T-helper 17 cell (primary cell): ENCODE measurements at regions not wholly inside any gene's neighbourhood (a gene's known extent, or its start where the extent isn't known, plus 50 kb on each side); places are given as distances from the start of the nearest gene placed in this dataset.
A peak's percentile ranks its signal among the peaks of the same experiment; 100 is the strongest.

ENCODE experiments used
- ATAC-seq: fragments of 150-1000 bp; cut with Tn5 transposase; 2 replicates; pipeline ENCODE4 v1.10.0; 2021; ENCODE audit warnings: mild to moderate bottlenecking, moderate library complexity
- DNase-seq, 3 donors: peaks; one replicate each; pipeline versions ENCODE4 v3.0.0 to v3.0.0-alpha.2; 2020 to 2021
- H3K9me3 ChIP-seq: one replicate; pipeline ENCODE4 v1.7.0; 2013; ENCODE audit warnings: low read length, mild to moderate bottlenecking; ENCODE audit not compliant: control insufficient read depth, poor library complexity, severe bottlenecking
- H3K27ac Mint-ChIP-seq: one replicate; pipeline ENCODE4 v1.8.0; 2022; ENCODE audit warnings: mild to moderate bottlenecking, moderate library complexity, mixed read lengths
- H3K27me3 Mint-ChIP-seq: one replicate; pipeline ENCODE4 v1.8.0; 2022; ENCODE audit warnings: mixed read lengths
- H3K36me3 Mint-ChIP-seq: one replicate; pipeline ENCODE4 v1.8.0; 2022; ENCODE audit warnings: low read depth, mixed read lengths
- H3K4me1 Mint-ChIP-seq: one replicate; pipeline ENCODE4 v1.8.0; 2022; ENCODE audit warnings: mild to moderate bottlenecking, mixed read lengths
- H3K4me3 Mint-ChIP-seq: one replicate; pipeline ENCODE4 v1.8.0; 2022; ENCODE audit warnings: mild to moderate bottlenecking, moderate library complexity, mixed read lengths

DNA sequence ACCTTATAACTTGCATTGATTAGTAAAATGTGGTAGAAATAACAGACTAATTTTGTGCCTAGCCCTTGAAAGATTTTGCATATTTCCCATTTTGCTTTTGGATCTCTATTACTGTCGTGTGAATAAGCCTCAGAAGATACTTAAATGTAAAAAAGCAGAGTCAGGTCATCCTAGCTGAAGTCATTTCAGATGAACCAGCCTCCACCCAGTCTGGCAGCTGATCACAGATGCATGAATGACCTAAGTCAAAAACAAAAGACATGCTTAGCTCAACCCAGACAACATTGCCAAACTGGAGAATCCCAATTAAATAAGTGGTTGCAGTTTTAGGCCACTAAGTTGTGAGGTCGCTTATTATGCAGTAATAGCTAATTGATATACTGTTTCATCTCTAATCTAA, 349.9 kb downstream of the C12orf50 start:
- DNase-seq (no peak), ATAC-seq (no peak)
- Mint-ChIP-seq H3K4me1 (no peaks in the 10 kb centered on the region), H3K27me3 (no peaks in the 10 kb centered on the region), H3K27ac (no peak overlapping the region), H3K4me3 (no peak overlapping the region), H3K36me3 (no peaks in the 10 kb centered on the region)
- H3K9me3 ChIP-seq: no peaks in the 10 kb centered on the region

DNA sequence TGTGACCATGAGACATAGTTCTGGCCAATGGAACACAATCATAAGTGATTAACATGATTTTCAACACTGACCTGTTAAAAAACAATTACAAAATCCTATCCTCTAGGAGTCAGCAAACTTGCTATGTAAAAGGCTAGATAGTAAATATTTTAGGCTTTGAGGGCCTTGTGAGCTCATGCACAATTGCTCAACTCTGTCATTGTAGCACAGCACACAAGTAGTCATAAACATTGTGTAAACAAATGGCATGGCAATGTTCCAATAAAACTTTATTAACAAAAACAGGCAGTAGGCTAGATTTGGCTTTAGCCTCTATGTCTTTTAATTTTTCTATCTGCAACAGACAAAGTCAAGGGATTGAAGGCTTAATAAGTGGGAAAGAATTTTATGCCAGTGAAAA, 350.7 kb downstream of the C12orf50 start:
- no peak overlapping the region for H3K4me3 Mint-ChIP-seq
- H3K27me3 Mint-ChIP-seq: no peaks in the 10 kb centered on the region
- H3K27ac Mint-ChIP-seq: no peak overlapping the region
- ATAC-seq (no peak), DNase-seq (no peak)
- H3K4me1 Mint-ChIP-seq: no peaks in the 10 kb centered on the region
- H3K9me3 ChIP-seq: no peaks in the 10 kb centered on the region
- H3K36me3 Mint-ChIP-seq: no peaks in the 10 kb centered on the region

DNA sequence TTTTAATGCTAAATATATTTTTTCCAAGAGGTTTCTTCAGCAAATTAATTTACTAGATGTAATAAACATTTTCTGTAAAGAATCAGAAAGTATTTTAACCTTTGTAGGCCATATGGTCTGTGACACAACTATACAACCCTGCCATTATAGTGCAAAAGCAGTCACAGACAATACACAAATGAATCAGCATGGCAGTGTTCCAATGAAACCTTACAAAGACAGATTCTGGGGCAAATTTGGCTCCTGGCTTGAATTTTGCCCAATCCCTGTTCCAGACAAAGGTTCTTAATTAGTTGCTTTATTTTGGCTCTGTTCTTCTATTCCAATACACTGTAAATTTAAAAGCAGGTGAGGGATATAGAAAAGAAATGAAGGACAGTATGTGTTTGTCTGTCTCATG, 352.5 kb downstream of the C12orf50 start:
- H3K9me3 ChIP-seq: no peaks in the 10 kb centered on the region
- ATAC-seq (no peak), DNase-seq (no peak)
- Mint-ChIP-seq H3K4me3 (no peak overlapping the region), H3K27ac (no peak overlapping the region), H3K4me1 (no peaks in the 10 kb centered on the region), H3K36me3 (no peaks in the 10 kb centered on the region), H3K27me3 (no peaks in the 10 kb centered on the region)

DNA sequence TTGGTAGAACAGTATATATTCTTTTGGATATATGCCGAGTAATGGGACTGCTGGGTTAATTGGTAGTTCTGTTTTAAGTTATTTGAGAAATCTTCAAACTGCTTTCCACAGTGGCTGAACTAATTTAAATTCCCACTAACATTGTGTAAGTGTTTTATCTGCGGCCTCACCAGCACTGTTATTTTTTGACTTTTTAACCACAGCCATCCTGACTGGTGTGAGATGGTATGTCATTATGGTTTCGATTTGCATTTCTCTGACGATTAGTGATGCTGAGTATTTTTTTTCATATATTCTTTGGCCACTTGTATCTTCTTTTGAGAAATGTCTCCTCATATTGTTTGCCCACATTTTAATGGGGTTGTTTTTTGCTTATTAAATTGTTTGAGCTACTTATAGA, 357.4 kb downstream of the C12orf50 start:
- Mint-ChIP-seq H3K4me3 (no peak overlapping the region), H3K36me3 (no peaks in the 10 kb centered on the region), H3K4me1 (no peaks in the 10 kb centered on the region), H3K27me3 (no peaks in the 10 kb centered on the region), H3K27ac (no peak overlapping the region)
- H3K9me3 ChIP-seq: no peaks in the 10 kb centered on the region
- DNase-seq (no peak), ATAC-seq (no peak)

DNA sequence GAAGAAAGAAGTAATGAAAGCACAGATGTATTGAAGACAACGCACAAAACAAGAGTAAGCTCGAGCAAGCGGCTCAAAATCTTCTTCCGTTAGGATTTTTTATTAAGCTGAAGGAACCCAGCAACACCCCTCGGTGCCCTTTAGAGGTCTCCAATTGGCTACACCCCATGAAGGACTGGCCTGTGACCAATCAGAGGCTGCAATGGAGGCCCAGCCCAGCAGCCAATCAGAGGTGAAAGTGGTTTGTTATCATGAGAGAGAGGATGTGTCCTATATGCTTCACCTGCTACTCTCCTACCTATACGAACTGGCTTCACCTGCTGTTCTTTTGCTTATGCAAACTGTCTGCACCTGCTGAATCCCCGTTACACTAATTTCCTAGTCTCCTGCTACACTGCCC, 358.8 kb downstream of the C12orf50 start:
- Mint-ChIP-seq H3K27ac (no peak overlapping the region), H3K36me3 (no peaks in the 10 kb centered on the region), H3K27me3 (no peaks in the 10 kb centered on the region), H3K4me1 (no peaks in the 10 kb centered on the region), H3K4me3 (no peak overlapping the region)
- ATAC-seq (no peak), DNase-seq (no peak)
- H3K9me3 ChIP-seq: no peaks in the 10 kb centered on the region

DNA sequence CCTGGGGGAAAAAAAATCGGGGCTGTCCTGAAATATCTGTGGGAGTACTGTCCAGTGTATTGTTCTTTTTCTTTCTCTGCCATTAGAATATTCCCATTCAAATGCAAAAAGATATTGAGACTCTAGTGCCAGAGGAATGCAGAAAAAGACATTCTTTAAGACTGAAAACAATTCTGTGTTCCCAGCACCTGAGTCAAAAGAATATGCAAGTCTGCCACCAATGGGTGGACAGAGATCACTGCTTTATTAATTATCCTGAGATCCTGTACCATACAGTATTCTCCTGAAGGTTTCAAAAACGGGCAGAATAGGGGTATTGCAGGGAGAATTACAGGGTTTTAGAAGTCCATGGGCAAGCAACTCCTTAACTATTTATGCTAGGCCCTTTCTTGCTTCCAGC, 361.8 kb downstream of the C12orf50 start:
- DNase-seq (no peak), ATAC-seq (no peak)
- Mint-ChIP-seq H3K27me3 (no peaks in the 10 kb centered on the region), H3K4me3 (no peak overlapping the region), H3K4me1 (peaks cover 2% of the 10 kb centered on the region), H3K36me3 (no peaks in the 10 kb centered on the region), H3K27ac (no peak overlapping the region)
- H3K9me3 ChIP-seq: no peaks in the 10 kb centered on the region

DNA sequence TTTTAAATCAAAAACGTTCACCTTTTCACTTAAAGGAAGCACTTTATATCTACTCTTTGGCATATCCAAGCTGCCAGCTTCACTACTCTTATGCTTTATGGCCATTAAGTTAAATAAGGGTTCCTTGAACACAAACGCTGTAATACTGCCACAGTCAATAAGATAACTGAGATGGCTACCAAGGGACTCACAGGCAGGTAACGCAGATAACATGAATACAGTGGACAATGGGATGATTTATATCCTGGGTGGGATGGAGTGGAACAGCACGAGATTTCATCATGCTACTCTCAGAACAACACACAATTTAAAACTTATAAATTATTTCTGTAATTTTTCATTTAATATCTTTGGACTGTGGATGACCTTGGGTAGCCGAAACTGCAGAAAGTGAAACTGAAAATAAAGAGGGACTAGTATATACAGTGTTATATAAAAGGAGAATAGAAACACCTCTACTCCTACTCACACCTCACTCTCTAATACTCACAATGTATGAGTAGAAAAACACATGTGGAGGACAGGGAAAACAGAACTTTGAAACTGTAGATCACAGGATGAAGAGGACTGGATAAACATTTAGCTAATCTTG, 367.3 kb downstream of the C12orf50 start:
- Mint-ChIP-seq H3K4me1 (peaks cover 8% of the 10 kb centered on the region), H3K27ac (peak overlapping the region; percentile 27), H3K36me3 (no peaks in the 10 kb centered on the region), H3K27me3 (no peaks in the 10 kb centered on the region), H3K4me3 (peak overlapping the region; percentile 69)
- H3K9me3 ChIP-seq: no peaks in the 10 kb centered on the region
- peak; percentile 54 for ATAC-seq
- DNase-seq: no peak

DNA sequence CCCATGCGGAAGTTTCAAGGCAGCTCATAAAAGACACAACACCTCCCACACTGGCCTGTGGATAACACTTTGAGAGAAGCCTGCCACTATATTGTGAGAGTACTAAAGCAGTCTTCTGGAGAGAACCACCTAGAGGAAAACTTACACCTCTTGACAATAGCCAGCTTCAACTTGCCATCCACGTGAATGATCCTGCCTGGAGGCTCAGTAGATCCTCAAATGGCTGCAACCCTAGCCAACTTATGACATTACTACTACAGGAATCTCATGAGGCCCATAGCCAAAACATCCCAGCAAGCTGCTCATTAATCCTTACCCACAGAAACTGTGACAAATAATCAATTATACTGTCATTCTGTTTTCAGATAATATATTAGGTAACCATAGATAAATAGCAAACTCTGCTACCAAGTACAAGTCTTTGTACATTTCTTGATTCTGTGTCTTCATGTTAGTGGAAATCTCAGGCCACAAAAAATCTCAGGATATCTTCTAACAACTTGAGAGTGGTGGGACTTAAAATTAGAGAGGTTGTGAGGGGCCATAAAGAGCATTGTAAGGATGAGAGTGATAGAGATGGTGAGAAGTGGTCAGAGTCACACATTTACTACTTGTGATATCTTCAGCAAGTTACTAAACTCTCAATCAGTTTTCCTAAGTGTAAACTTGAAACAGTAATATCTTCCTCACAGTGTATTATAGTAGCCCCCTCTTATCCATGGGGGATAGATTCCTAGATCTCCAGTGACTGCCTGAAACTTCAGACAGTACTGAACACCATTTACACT, 368.0 kb downstream of the C12orf50 start:
- H3K27ac Mint-ChIP-seq: peak overlapping the region; percentile 27
- peak overlapping the region; percentile 69 for H3K4me3 Mint-ChIP-seq
- DNase-seq (no peak), ATAC-seq (no peak)
- peaks cover 8% of the 10 kb centered on the region for H3K4me1 Mint-ChIP-seq
- H3K27me3 Mint-ChIP-seq: no peaks in the 10 kb centered on the region
- no peaks in the 10 kb centered on the region for H3K36me3 Mint-ChIP-seq
- no peaks in the 10 kb centered on the region for H3K9me3 ChIP-seq

DNA sequence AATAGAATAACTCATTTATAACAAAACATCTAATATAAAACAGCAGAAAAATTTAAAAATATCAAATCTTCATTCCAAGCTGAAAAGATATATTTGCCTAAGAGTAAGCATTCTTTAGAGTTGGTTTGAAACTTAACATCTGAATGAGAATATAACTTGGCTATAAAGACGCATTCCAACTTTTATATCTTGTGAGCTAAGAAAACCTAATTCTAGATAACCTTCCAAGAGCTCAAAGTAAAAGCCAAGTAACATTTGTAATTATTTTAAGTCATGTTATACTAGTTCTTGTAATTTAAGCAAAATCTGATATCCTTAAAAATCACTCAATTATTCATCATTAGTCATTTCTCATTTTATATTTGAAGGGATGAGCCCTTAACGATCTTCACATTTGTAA, 368.9 kb downstream of the C12orf50 start:
- DNase-seq (no peak), ATAC-seq (no peak)
- Mint-ChIP-seq H3K4me3 (no peak overlapping the region), H3K36me3 (no peaks in the 10 kb centered on the region), H3K27ac (no peak overlapping the region), H3K4me1 (peaks cover 8% of the 10 kb centered on the region), H3K27me3 (no peaks in the 10 kb centered on the region)
- H3K9me3 ChIP-seq: no peaks in the 10 kb centered on the region

DNA sequence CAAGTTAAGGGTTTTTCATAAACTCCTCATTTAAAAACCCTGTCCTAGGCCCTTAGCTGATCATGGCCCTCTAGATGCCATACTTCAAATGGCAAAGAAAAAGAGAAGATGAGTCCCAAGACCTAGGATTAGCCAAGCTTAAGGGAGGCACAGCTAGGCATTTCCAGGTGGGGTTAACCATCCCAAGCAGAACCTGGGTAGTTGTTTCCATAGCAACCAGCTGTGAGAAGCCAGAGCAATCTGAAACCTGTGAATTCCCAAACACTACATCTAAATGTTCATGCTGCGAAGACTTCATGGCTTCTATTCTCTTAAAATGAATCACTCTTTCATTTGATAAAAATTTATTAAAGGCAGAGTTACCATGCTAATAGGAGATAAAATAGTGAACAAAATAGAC, 372.9 kb downstream of the C12orf50 start:
- Mint-ChIP-seq H3K4me3 (no peak overlapping the region), H3K27me3 (no peaks in the 10 kb centered on the region), H3K4me1 (peaks cover 1% of the 10 kb centered on the region), H3K27ac (no peak overlapping the region), H3K36me3 (no peaks in the 10 kb centered on the region)
- DNase-seq (no peak), ATAC-seq (no peak)
- no peaks in the 10 kb centered on the region for H3K9me3 ChIP-seq

DNA sequence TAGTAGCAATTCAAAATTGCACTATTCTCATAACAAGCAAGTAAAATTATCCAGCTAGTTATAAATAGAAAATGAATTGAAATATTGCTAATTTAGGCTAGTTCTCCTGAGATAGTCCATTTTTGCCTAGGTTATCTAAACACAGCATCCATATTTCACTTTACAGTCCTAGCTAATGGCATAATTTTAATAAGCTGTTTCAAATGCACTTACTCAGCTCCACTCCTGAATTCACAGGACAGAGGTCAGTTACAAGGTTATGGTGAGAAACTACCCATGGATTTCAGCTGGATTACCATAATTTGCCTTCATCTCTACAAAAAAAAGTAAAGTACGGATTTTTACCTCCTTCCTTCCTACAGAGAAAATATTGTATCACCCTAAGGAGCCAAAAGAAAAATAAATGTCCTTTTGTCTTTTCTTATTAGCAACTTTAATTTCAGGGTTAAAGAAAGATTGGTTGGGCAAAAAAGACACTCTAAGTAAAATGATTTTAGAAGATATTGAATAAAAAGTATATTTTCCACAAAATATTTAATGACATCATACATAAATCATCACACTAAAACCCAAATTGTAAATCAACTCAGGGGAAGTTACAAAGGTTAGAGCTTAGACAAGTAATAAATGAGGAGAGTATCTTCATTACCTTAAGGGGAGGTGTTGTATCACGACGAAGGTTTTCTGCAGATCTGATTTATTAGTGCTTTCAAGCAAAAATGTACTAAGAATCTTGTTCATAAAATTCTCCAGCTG, 377.4 kb downstream of the C12orf50 start:
- Mint-ChIP-seq H3K4me3 (no peak overlapping the region), H3K27ac (no peak overlapping the region), H3K36me3 (no peaks in the 10 kb centered on the region), H3K4me1 (no peaks in the 10 kb centered on the region), H3K27me3 (no peaks in the 10 kb centered on the region)
- DNase-seq (no peak), ATAC-seq (no peak)
- H3K9me3 ChIP-seq: no peaks in the 10 kb centered on the region

DNA sequence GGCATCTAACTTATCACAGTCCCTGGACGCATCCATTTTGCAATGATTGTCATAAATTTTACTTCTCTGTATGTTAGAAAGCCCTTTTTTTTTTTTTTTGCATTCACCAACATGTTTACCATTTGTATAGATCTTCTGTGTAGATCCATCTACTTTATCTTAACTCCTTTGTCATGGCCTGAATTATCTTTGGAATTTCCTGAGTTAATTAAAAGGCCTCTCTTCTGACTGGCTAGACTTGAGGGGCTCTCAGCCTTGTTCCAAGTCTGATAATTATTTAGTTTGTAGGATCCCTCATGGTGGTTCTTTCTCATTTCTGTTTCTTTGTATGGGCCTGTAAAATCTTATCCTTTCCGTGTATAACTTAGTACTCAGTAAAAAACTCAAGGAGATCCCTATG, 387.0 kb downstream of the C12orf50 start:
- H3K27ac Mint-ChIP-seq: no peak overlapping the region
- H3K4me1 Mint-ChIP-seq: no peaks in the 10 kb centered on the region
- no peak overlapping the region for H3K4me3 Mint-ChIP-seq
- ATAC-seq (no peak), DNase-seq (no peak)
- no peaks in the 10 kb centered on the region for H3K9me3 ChIP-seq
- no peaks in the 10 kb centered on the region for H3K27me3 Mint-ChIP-seq
- no peaks in the 10 kb centered on the region for H3K36me3 Mint-ChIP-seq

DNA sequence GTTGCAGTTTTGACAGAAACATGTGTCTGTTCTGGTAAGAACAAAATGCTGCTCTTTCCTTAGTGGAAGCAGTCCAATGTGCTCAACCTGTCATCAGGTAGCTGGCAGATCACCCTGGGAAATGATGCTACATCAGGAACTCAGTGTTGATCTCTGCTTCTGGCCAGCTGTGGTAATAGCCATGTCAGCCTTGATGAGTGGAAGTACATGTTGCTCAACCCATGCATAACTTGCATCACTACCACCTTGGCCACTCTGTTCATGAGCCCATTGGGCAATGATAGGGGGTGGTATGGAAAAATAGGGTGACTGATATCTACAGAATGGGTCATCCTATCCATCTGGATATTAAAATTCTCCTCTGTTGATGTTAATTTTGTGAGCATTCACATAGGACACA, 411.0 kb downstream of the C12orf50 start:
- ATAC-seq (no peak), DNase-seq (no peak)
- H3K4me1 Mint-ChIP-seq: no peaks in the 10 kb centered on the region
- H3K27me3 Mint-ChIP-seq: no peaks in the 10 kb centered on the region
- H3K27ac Mint-ChIP-seq: no peak overlapping the region
- H3K36me3 Mint-ChIP-seq: no peaks in the 10 kb centered on the region
- no peaks in the 10 kb centered on the region for H3K9me3 ChIP-seq
- no peak overlapping the region for H3K4me3 Mint-ChIP-seq
